H9 (cell line): ENCODE measurements at regions not wholly inside any gene's neighbourhood (a gene's known extent, or its start where the extent isn't known, plus 50 kb on each side); places are given as distances from the start of the nearest gene placed in this dataset.

Experiments
- DNase-seq: peaks from one replicate; pipeline ENCODE4 v3.0.0-alpha.2; 2017
- H2AFZ ChIP-seq: one replicate; pipeline ENCODE4 v1.6.1; 2013; ENCODE audit warnings: mild to moderate bottlenecking, low read length, control low read depth, moderate library complexity
- H2AK5ac ChIP-seq: 2 replicates; pipeline ENCODE4 v1.6.1; 2013; ENCODE audit warnings: low read length, control low read depth, mixed read lengths; ENCODE audit not compliant: insufficient read length
- H2BK120ac ChIP-seq: one replicate; pipeline ENCODE4 v1.6.1; 2013; ENCODE audit warnings: low read depth, mild to moderate bottlenecking, low read length, control low read depth, inconsistent platforms; ENCODE audit not compliant: poor library complexity, severe bottlenecking
- H2BK12ac ChIP-seq: 2 replicates; pipeline ENCODE4 v1.6.1; 2013; ENCODE audit warnings: low read length, control low read depth, mixed read lengths, low read depth; ENCODE audit not compliant: insufficient read length
- H2BK15ac ChIP-seq: 2 replicates; pipeline ENCODE4 v1.6.1; 2013; ENCODE audit warnings: low read depth, low read length, control low read depth
- H2BK20ac ChIP-seq: one replicate; pipeline ENCODE4 v1.6.1; 2013; ENCODE audit warnings: low read depth, mild to moderate bottlenecking, low read length, control low read depth, inconsistent platforms; ENCODE audit not compliant: poor library complexity, severe bottlenecking
- H2BK5ac ChIP-seq: 2 replicates; pipeline ENCODE4 v1.6.1; 2013; ENCODE audit warnings: low read length, control low read depth, mixed read lengths; ENCODE audit not compliant: insufficient read length
- H3K14ac ChIP-seq: 2 replicates; pipeline ENCODE4 v1.6.1; 2013; ENCODE audit warnings: low read length, control low read depth; ENCODE audit not compliant: insufficient read depth
- H3K18ac ChIP-seq: 2 replicates; pipeline ENCODE4 v1.6.1; 2013; ENCODE audit warnings: low read depth, mild to moderate bottlenecking, mixed read lengths, low read length, control low read depth; ENCODE audit not compliant: insufficient read length
- H3K23ac ChIP-seq: 2 replicates; pipeline ENCODE4 v1.6.1; 2013; ENCODE audit warnings: low read length, control low read depth, mixed read lengths, low read depth; ENCODE audit not compliant: insufficient read length
- H3K23me2 ChIP-seq: 2 replicates; pipeline ENCODE4 v1.6.1; 2013; ENCODE audit warnings: low read depth, mild to moderate bottlenecking, mixed read lengths, low read length, control low read depth; ENCODE audit not compliant: insufficient read length, poor library complexity, severe bottlenecking
- H3K27ac ChIP-seq: 2 replicates; pipeline ENCODE4 v1.5.1; 2013; ENCODE audit warnings: low read length, control low read depth, mixed read lengths, low read depth; ENCODE audit not compliant: insufficient read length
- H3K27me3 ChIP-seq: 2 replicates; pipeline ENCODE4 v1.6.1; 2013; ENCODE audit warnings: low read length, control low read depth, inconsistent platforms; ENCODE audit not compliant: insufficient read depth
- H3K4ac ChIP-seq: 2 replicates; pipeline ENCODE4 v1.6.1; 2013; ENCODE audit warnings: low read depth, mild to moderate bottlenecking, control low read depth, inconsistent platforms, low read length, moderate library complexity
- H3K4me1 ChIP-seq: 2 replicates; pipeline ENCODE4 v1.6.1; 2013; ENCODE audit warnings: low read length, control low read depth, inconsistent platforms; ENCODE audit not compliant: insufficient read depth
- H3K4me2 ChIP-seq: 2 replicates; pipeline ENCODE4 v1.6.1; 2013; ENCODE audit warnings: low read length, control low read depth, mixed read lengths; ENCODE audit not compliant: insufficient read length, insufficient read depth
- H3K56ac ChIP-seq: 2 replicates; pipeline ENCODE4 v1.6.1; 2013; ENCODE audit warnings: low read depth, mild to moderate bottlenecking, mixed read lengths, low read length, control low read depth; ENCODE audit not compliant: insufficient read length
- H3K79me1 ChIP-seq: 2 replicates; pipeline ENCODE4 v1.6.1; 2013; ENCODE audit warnings: low read depth, mild to moderate bottlenecking, moderate library complexity, low read length, control low read depth, inconsistent platforms; ENCODE audit not compliant: insufficient read depth, poor library complexity, severe bottlenecking
- H3K79me2 ChIP-seq: 2 replicates; pipeline ENCODE4 v1.6.1; 2013; ENCODE audit warnings: low read length, control low read depth, inconsistent platforms; ENCODE audit not compliant: insufficient read depth
- H3K9ac ChIP-seq: 2 replicates; pipeline ENCODE4 v1.6.1; 2013; ENCODE audit warnings: low read length, control low read depth, mixed read lengths; ENCODE audit not compliant: insufficient read length; ENCODE audit errors: extremely low read depth
- H3K9me3 ChIP-seq: one replicate; pipeline ENCODE4 v1.6.1; 2013; ENCODE audit warnings: low read depth, low read length, inconsistent platforms; ENCODE audit not compliant: control insufficient read depth
- H3T11ph ChIP-seq: one replicate; pipeline ENCODE4 v1.6.1; 2013; ENCODE audit warnings: mild to moderate bottlenecking, low read length, control low read depth, inconsistent platforms
- H4K20me1 ChIP-seq: one replicate; pipeline ENCODE4 v1.6.1; 2013; ENCODE audit not compliant: control insufficient read depth, insufficient read length, insufficient read depth
- H4K5ac ChIP-seq: 2 replicates; pipeline ENCODE4 v1.6.1; 2013; ENCODE audit warnings: low read depth, mild to moderate bottlenecking, mixed read lengths, low read length, control low read depth; ENCODE audit not compliant: insufficient read length
- H4K8ac ChIP-seq: replicated peaks from 2 replicates; pipeline ENCODE4 v1.6.1; 2013; ENCODE audit warnings: low read length, control low read depth, mixed read lengths, low read depth; ENCODE audit not compliant: insufficient read length
- H4K91ac ChIP-seq: 2 replicates; pipeline ENCODE4 v1.6.1; 2013; ENCODE audit warnings: low read depth, mild to moderate bottlenecking, moderate library complexity, mixed read lengths, low read length, control low read depth; ENCODE audit not compliant: insufficient read length
- H3K27ac Mint-ChIP-seq, 3 experiments: 2 replicates in 2 of 3; 3 replicates in 1 of 3; pipeline ENCODE4 v1.8.0; 2020 to 2021; ENCODE audit warnings: mixed read lengths in 3 of 3, mild to moderate bottlenecking in 1 of 3, moderate library complexity in 1 of 3
- H3K27me3 Mint-ChIP-seq: 2 replicates; pipeline ENCODE4 v1.8.0; 2021; ENCODE audit warnings: low read depth, mild to moderate bottlenecking, moderate library complexity, mixed read lengths
- H3K36me3 Mint-ChIP-seq, 3 experiments: 2 replicates in 2 of 3; 3 replicates in 1 of 3; pipeline ENCODE4 v1.8.0; 2020 to 2021; ENCODE audit warnings: low read depth in 3 of 3, mixed read lengths in 3 of 3; ENCODE audit not compliant: insufficient read depth in 1 of 3
- H3K4me1 Mint-ChIP-seq, 2 experiments: 2 replicates each; pipeline ENCODE4 v1.8.0; 2020; ENCODE audit warnings: mixed read lengths in 2 of 2
- H3K4me3 Mint-ChIP-seq, 2 experiments: 2 replicates in 1 of 2; 3 replicates in 1 of 2; pipeline ENCODE4 v1.8.0; 2020 to 2021; ENCODE audit warnings: mild to moderate bottlenecking in 2 of 2, mixed read lengths in 2 of 2, moderate library complexity in 1 of 2
- H3K9me3 Mint-ChIP-seq, 2 experiments: 2 replicates in 1 of 2; 3 replicates in 1 of 2; pipeline ENCODE4 v1.8.0; 2020; ENCODE audit warnings: mild to moderate bottlenecking in 2 of 2, mixed read lengths in 2 of 2, moderate library complexity in 1 of 2
- CTCF ChIP-seq: fragments of 200-600 bp; sonication (generic); conservative IDR thresholded peaks from 3 replicates; pipeline ENCODE4 v1.8.0; 2021; ENCODE audit warnings: antibody characterized with exemption, mild to moderate bottlenecking
- WGBS: extraction: QIAGEN DNeasy Blood & Tissue Kit; methylation state at CpG from one replicate; pipeline ENCODE4 v1.1.7; 2013; ENCODE audit warnings: missing lambda C conversion rate, low lambda C conversion rate, mixed read lengths; ENCODE audit not compliant: insufficient read length; ENCODE audit errors: extremely low coverage; 5-methylcytosine and 5-hydroxymethylcytosine counted together

- H3K18ac ChIP-seq: no peak overlapping the region
- DNase-seq: no peak
- H4K8ac ChIP-seq: no peak overlapping the region
- H3K14ac ChIP-seq: no peak overlapping the region
- no peak overlapping the region for H3K23ac ChIP-seq
- no peak overlapping the region for H3K4ac ChIP-seq
- H2BK15ac ChIP-seq: no peak overlapping the region
- no peaks in the 10 kb centered on the region; the same call in 1 of the 2 replicates for H3K27me3 Mint-ChIP-seq
- no peak overlapping the region for H2BK20ac ChIP-seq
- peaks cover 0 to 9% of the 10 kb centered on the region in 2 experiments; a peak in 1 of 4 replicates for H3K4me1 Mint-ChIP-seq
- H3K4me3 Mint-ChIP-seq: no peak overlapping the region
- no peaks in the 10 kb centered on the region for H3K4me1 ChIP-seq
- H3K27ac Mint-ChIP-seq: peak overlapping the region in 2 of 3 experiments; percentile 7 to 23; a peak in 2 of 7 replicates
- peaks cover 0 to 1% of the 10 kb centered on the region in 2 experiments; a peak in 1 of 5 replicates for H3K9me3 Mint-ChIP-seq
- H3K4me2 ChIP-seq: no peak overlapping the region
- no peak overlapping the region for H2AK5ac ChIP-seq
- no peaks in the 10 kb centered on the region for H3K79me2 ChIP-seq
- no peak for TF ChIP-seq CTCF
- H3K23me2 ChIP-seq: peaks cover 3% of the 10 kb centered on the region
- H3K9ac ChIP-seq: no peak overlapping the region
- no peaks in the 10 kb centered on the region; a peak in 1 of 7 replicates for H3K36me3 Mint-ChIP-seq
- no peaks in the 10 kb centered on the region for H3K9me3 ChIP-seq
- no peak overlapping the region for H3K27ac ChIP-seq
- H2BK12ac ChIP-seq: no peak overlapping the region
- no peak overlapping the region for H3K56ac ChIP-seq
- no peaks in the 10 kb centered on the region for H3K27me3 ChIP-seq
- H3T11ph ChIP-seq: no peak overlapping the region
- no peak overlapping the region for H2BK5ac ChIP-seq
- H4K5ac ChIP-seq: no peak overlapping the region
- no peak overlapping the region for H2AFZ ChIP-seq
- no peaks in the 10 kb centered on the region for H4K20me1 ChIP-seq
- WGBS: no CpG with 5 or more reads among the region's 8 CpGs
- H3K79me1 ChIP-seq: no peaks in the 10 kb centered on the region
- H4K91ac ChIP-seq: no peak overlapping the region
- H2BK120ac ChIP-seq: no peak overlapping the region
Observed at GRCh38 chr6:156269751-156270369, 507.3 kb upstream of the ARID1B start.
